Fibroblast of gingiva (primary cell): ENCODE measurements at regions not wholly inside any gene's neighbourhood (a gene's known extent, or its start where the extent isn't known, plus 50 kb on each side); places are given as distances from the start of the nearest gene placed in this dataset.

Experiments
- DNase-seq: peaks from one replicate; pipeline ENCODE4 v3.0.0-alpha.2; 2011; ENCODE audit warnings: low read depth

GRCh38 chr11:128407962-128408361, 179.4 kb downstream of the ETS1 start:
- peak; percentile 80 for DNase-seq

GRCh38 chr11:128405714-128406662, 181.4 kb downstream of the ETS1 start:
- DNase-seq = peak; percentile 44

GRCh38 chr11:128405112-128405511, 182.2 kb downstream of the ETS1 start:
- DNase-seq = no peak

- DNase-seq = no peak
These were observed 182.9 kb downstream of the ETS1 start for GRCh38 chr11:128404437-128404836.

- DNase-seq = peak; percentile 72
These were observed 186.8 kb downstream of the ETS1 start for GRCh38 chr11:128400382-128401203.

GRCh38 chr11:128399251-128400121, 187.9 kb downstream of the ETS1 start:
- DNase-seq = peak; percentile 85

GRCh38 chr11:128398517-128399250, 188.7 kb downstream of the ETS1 start:
- no peak for DNase-seq

- DNase-seq = no peak
These were observed 190.0 kb downstream of the ETS1 start for GRCh38 chr11:128397362-128397761.

GRCh38 chr11:128394431-128395089, 192.8 kb downstream of the ETS1 start:
- DNase-seq = no peak

GRCh38 chr11:128392259-128392658, 195.1 kb downstream of the ETS1 start:
- DNase-seq = no peak

GRCh38 chr11:128391811-128392210, 195.5 kb downstream of the ETS1 start:
- no peak for DNase-seq

- no peak for DNase-seq
These were observed 197.1 kb downstream of the ETS1 start for GRCh38 chr11:128390246-128390645.

- DNase-seq = no peak
These were observed 197.8 kb downstream of the ETS1 start for GRCh38 chr11:128389461-128389976.

GRCh38 chr11:128388206-128388815, 199.0 kb downstream of the ETS1 start:
- no peak for DNase-seq

GRCh38 chr11:128379587-128380580, 207.5 kb downstream of the ETS1 start:
- DNase-seq = no peak

GRCh38 chr11:128375961-128376360, 211.4 kb downstream of the ETS1 start:
- DNase-seq = no peak

- no peak for DNase-seq
These were observed 213.3 kb downstream of the ETS1 start for GRCh38 chr11:128374026-128374425.

GRCh38 chr11:128372977-128373376, 214.4 kb downstream of the ETS1 start:
- peak; percentile 4 for DNase-seq

- no peak for DNase-seq
These were observed 219.8 kb downstream of the ETS1 start for GRCh38 chr11:128367573-128367972.
